B cell (primary cell): ENCODE measurements at regions not wholly inside any gene's neighbourhood (a gene's known extent, or its start where the extent isn't known, plus 50 kb on each side); places are given as distances from the start of the nearest gene placed in this dataset.

Experiments used
- ATAC-seq: fragments of 200-7000 bp; cut with Tn5 transposase; one replicate; pipeline ENCODE4 v1.10.0; 2021; ENCODE audit warnings: low read depth, mild to moderate bottlenecking, moderate number of reproducible peaks, moderate library complexity
- CTCF ChIA-PET: fragments of 350-600 bp; sonication (Branson Sonifier 250); formaldehyde crosslinking; loops from one replicate; lab custom pipeline; 2021; ENCODE audit warnings: antibody characterized with exemption, inconsistent platforms; lab: Charles Lee
- POLR2A ChIA-PET: fragments of 350-600 bp; sonication (Branson Sonifier 250); formaldehyde crosslinking; loops from one replicate; lab custom pipeline; 2021; ENCODE audit warnings: antibody characterized with exemption; lab: Charles Lee
- DNase-seq: peaks from one replicate; pipeline ENCODE4 v3.0.0; 2013
- H2AFZ ChIP-seq: 2 replicates; pipeline ENCODE4 v1.6.1; 2012; ENCODE audit warnings: mild to moderate bottlenecking, low read depth, low read length; ENCODE audit not compliant: insufficient read depth, poor library complexity, severe bottlenecking
- H3K27ac ChIP-seq, 2 donors: 1 replicate in 1 of 2; 2 replicates in 1 of 2; pipeline ENCODE4 v1.5.1; 2012 to 2013; ENCODE audit warnings: low read length in 2 of 2, mild to moderate bottlenecking in 2 of 2, moderate library complexity in 1 of 2
- H3K27me3 ChIP-seq, 4 experiments: fragments of 200-600 bp in 1 of 4; sonication (generic) in 1 of 4; replicated peaks in 1 of 4; 1 replicate in 2 of 4; 2 replicates in 2 of 4; pipeline versions ENCODE4 v1.6.1 to v1.7.0; 2013 to 2016; ENCODE audit warnings: low read length in 3 of 4, mild to moderate bottlenecking in 2 of 4, mixed read lengths in 1 of 4, moderate library complexity in 1 of 4; ENCODE audit not compliant: insufficient read depth in 4 of 4, control insufficient read depth in 3 of 4; ENCODE audit errors: control extremely low read depth in 1 of 4
- H3K36me3 ChIP-seq, 2 experiments: replicated peaks in 1 of 2; 1 replicate in 1 of 2; 2 replicates in 1 of 2; pipeline versions ENCODE4 v1.6.1 to v1.7.1; 2013; ENCODE audit warnings: low read length in 1 of 2; ENCODE audit not compliant: insufficient read depth in 2 of 2, control insufficient read depth in 1 of 2; ENCODE audit errors: control extremely low read depth in 1 of 2, extremely low read depth in 1 of 2
- H3K4me1 ChIP-seq, 2 donors: fragments of 200-600 bp in 1 of 2; sonication (generic) in 1 of 2; 1 replicate in 1 of 2; 2 replicates in 1 of 2; pipeline versions ENCODE4 v1.5.1 to v1.6.1; 2013 to 2017; ENCODE audit warnings: low read length in 2 of 2; ENCODE audit not compliant: control insufficient read depth in 2 of 2, insufficient read depth in 2 of 2
- H3K4me2 ChIP-seq: replicated peaks from 2 replicates; pipeline ENCODE3; 2012; ENCODE audit warnings: mild to moderate bottlenecking, low read depth, low read length; ENCODE audit not compliant: poor library complexity, severe bottlenecking
- H3K4me3 ChIP-seq, 5 experiments: fragments of 200-600 bp in 1 of 5; sonication (generic) in 1 of 5; 1 replicate in 3 of 5; 2 replicates in 2 of 5; pipeline versions ENCODE4 v1.5.1 to v1.7.0; 2011 to 2016; ENCODE audit warnings: low read length in 4 of 5, mild to moderate bottlenecking in 4 of 5, low read depth in 2 of 5, control low read depth in 1 of 5, moderate library complexity in 1 of 5; ENCODE audit not compliant: insufficient read depth in 1 of 5; ENCODE audit errors: control extremely low read depth in 1 of 5, extremely low read depth in 1 of 5
- H3K79me2 ChIP-seq: fragments of 200-600 bp; sonication (generic); one replicate; pipeline ENCODE4 v1.6.0; 2016; ENCODE audit warnings: low read length; ENCODE audit not compliant: control insufficient read depth, insufficient read depth
- H3K9ac ChIP-seq: fragments of 200-600 bp; sonication (generic); 2 replicates; pipeline ENCODE4 v1.6.1; 2017; ENCODE audit warnings: mild to moderate bottlenecking, low read length, moderate library complexity
- H3K9me3 ChIP-seq, 3 donors: one replicate each; pipeline versions ENCODE4 v1.6.1 to v1.7.1; 2013; ENCODE audit warnings: low read length in 2 of 3; ENCODE audit not compliant: control insufficient read depth in 2 of 3, insufficient read depth in 1 of 3; ENCODE audit errors: control extremely low read depth in 1 of 3
- H4K20me1 ChIP-seq: 2 replicates; pipeline ENCODE4 v1.6.0; 2012; ENCODE audit warnings: mild to moderate bottlenecking, low read length; ENCODE audit not compliant: insufficient read depth, control insufficient read depth, poor library complexity, severe bottlenecking
- H3K27ac Mint-ChIP-seq: one replicate; pipeline ENCODE4 v1.8.0; 2021; ENCODE audit warnings: mixed read lengths
- H3K27me3 Mint-ChIP-seq: one replicate; pipeline ENCODE4 v1.8.0; 2021; ENCODE audit warnings: mixed read lengths
- H3K4me1 Mint-ChIP-seq: one replicate; pipeline ENCODE4 v1.8.0; 2021; ENCODE audit warnings: mixed read lengths
- H3K4me3 Mint-ChIP-seq: one replicate; pipeline ENCODE4 v1.8.0; 2021; ENCODE audit warnings: mixed read lengths
- H3K9me3 Mint-ChIP-seq: one replicate; pipeline ENCODE4 v1.8.0; 2022; ENCODE audit warnings: mixed read lengths; ENCODE audit not compliant: insufficient read depth
- CTCF ChIP-seq: fragments of 200-600 bp; IDR thresholded peaks from one replicate; pipeline ENCODE4 v1.8.0; 2022; ENCODE audit warnings: antibody characterized with exemption, mild to moderate bottlenecking
- EZH2 ChIP-seq: IDR thresholded peaks from 2 replicates; pipeline ENCODE4 v1.6.1; 2012; ENCODE audit warnings: borderline replicate concordance, low read depth, mild to moderate bottlenecking, moderate library complexity, low read length; ENCODE audit not compliant: insufficient read depth, poor library complexity, severe bottlenecking
- WGBS: methylation state at CpG from one replicate; pipeline ENCODE4 v1.1.5; 2013; ENCODE audit warnings: missing lambda C conversion rate; ENCODE audit not compliant: insufficient coverage; 5-methylcytosine and 5-hydroxymethylcytosine counted together
- intact Hi-C: fragments of 100-400 bp; cut with micrococcal nuclease; formaldehyde crosslinking; loops from one replicate; pipeline ENCODE4 v1.10.0; 2022

GRCh38 chr5:133698646-133699526 lies 86.5 kb upstream of the FSTL4 start:
- H3K36me3 ChIP-seq = no peaks in the 10 kb centered on the region
- H3K4me3 ChIP-seq = no peak overlapping the region
- TF ChIP-seq EZH2 (no peak), CTCF (no peak)
- H3K4me3 Mint-ChIP-seq = no peak overlapping the region
- no peaks in the 10 kb centered on the region for H4K20me1 ChIP-seq
- no peaks in the 10 kb centered on the region for H3K9me3 ChIP-seq
- no peaks in the 10 kb centered on the region for H3K9me3 Mint-ChIP-seq
- H3K4me1 ChIP-seq = peaks cover 0 to 10% of the 10 kb centered on the region in 2 donors
- H3K27me3 ChIP-seq = no peaks in the 10 kb centered on the region
- no peak overlapping the region for H3K9ac ChIP-seq
- DNase-seq (peak; percentile 15), ATAC-seq (no peak)
- no peak overlapping the region for H3K4me2 ChIP-seq
- no peak overlapping the region for H3K27ac ChIP-seq
- H2AFZ ChIP-seq = no peak overlapping the region
- no peaks in the 10 kb centered on the region for H3K79me2 ChIP-seq
- no peak overlapping the region for H3K27ac Mint-ChIP-seq
- 88% methylated on average over 7 of the region's 10 CpGs for WGBS
- POLR2A ChIA-PET = interaction anchor here (0.6 kb wide), 1 partner anchor 280 kb away, joined by 4 read pairs; no protein-coding TSS in a partner anchor
- CTCF ChIA-PET = no interaction called here
- peaks cover 7% of the 10 kb centered on the region for H3K4me1 Mint-ChIP-seq
- no peaks in the 10 kb centered on the region for H3K27me3 Mint-ChIP-seq
- intact Hi-C loops = no loop called here

GRCh38 chr5:133698259-133698554 lies 85.9 kb upstream of the FSTL4 start:
- intact Hi-C loops = no loop called here
- Mint-ChIP-seq H3K27ac (no peak overlapping the region), H3K9me3 (no peaks in the 10 kb centered on the region), H3K27me3 (no peaks in the 10 kb centered on the region), H3K4me3 (no peak overlapping the region), H3K4me1 (peaks cover 7% of the 10 kb centered on the region)
- Histone ChIP-seq H3K79me2 (no peaks in the 10 kb centered on the region), H2AFZ (no peak overlapping the region), H3K27ac (no peak overlapping the region), H3K4me1 (peaks cover 0 to 10% of the 10 kb centered on the region in 2 donors), H3K4me2 (no peak overlapping the region), H4K20me1 (no peaks in the 10 kb centered on the region), H3K4me3 (no peak overlapping the region), H3K9me3 (no peaks in the 10 kb centered on the region), H3K9ac (no peak overlapping the region), H3K36me3 (no peaks in the 10 kb centered on the region), H3K27me3 (no peaks in the 10 kb centered on the region)
- WGBS = 100% methylated on average over 3 of the region's 3 CpGs
- ChIA-PET CTCF (no interaction called here), POLR2A (no interaction called here)
- no peak for DNase-seq
- no peak for ATAC-seq
- no peak for TF ChIP-seq EZH2
